ENCODE measurements at regions not wholly inside any gene's neighbourhood (a gene's known extent, or its start where the extent isn't known, plus 50 kb on each side); places are given as distances from the start of the nearest gene placed in this dataset.

- DNase-seq (ENCODE audit: low read depth) = no peak
- no peak overlapping the region for H3K4me3 ChIP-seq (ENCODE audit: control insufficient read depth, low read depth, low read length)
- TF ChIP-seq, protein P1, sequence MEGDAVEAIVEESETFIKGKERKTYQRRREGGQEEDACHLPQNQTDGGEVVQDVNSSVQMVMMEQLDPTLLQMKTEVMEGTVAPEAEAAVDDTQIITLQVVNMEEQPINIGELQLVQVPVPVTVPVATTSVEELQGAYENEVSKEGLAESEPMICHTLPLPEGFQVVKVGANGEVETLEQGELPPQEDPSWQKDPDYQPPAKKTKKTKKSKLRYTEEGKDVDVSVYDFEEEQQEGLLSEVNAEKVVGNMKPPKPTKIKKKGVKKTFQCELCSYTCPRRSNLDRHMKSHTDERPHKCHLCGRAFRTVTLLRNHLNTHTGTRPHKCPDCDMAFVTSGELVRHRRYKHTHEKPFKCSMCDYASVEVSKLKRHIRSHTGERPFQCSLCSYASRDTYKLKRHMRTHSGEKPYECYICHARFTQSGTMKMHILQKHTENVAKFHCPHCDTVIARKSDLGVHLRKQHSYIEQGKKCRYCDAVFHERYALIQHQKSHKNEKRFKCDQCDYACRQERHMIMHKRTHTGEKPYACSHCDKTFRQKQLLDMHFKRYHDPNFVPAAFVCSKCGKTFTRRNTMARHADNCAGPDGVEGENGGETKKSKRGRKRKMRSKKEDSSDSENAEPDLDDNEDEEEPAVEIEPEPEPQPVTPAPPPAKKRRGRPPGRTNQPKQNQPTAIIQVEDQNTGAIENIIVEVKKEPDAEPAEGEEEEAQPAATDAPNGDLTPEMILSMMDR (conservative IDR thresholded peaks at IDR 0.05; ENCODE audit: control insufficient read depth, insufficient read depth, low read depth, low read length) = no peak
Measured at GRCh38 chr10:61125560-61126170, 181.7 kb upstream of the RHOBTB1 start.

GRCh38 chr10:61124756-61125530 lies 181.0 kb upstream of the RHOBTB1 start:
- H3K4me3 ChIP-seq (ENCODE audit: control insufficient read depth, low read depth, low read length) = no peak overlapping the region

GRCh38 chr10:61120805-61121204 lies 176.8 kb upstream of the RHOBTB1 start:
- DNase-seq (ENCODE audit: low read depth) = no peak
- TF ChIP-seq, protein P1 (conservative IDR thresholded peaks at IDR 0.05; ENCODE audit: control insufficient read depth, insufficient read depth, low read depth, low read length) = no peak
- H3K4me3 ChIP-seq (ENCODE audit: control insufficient read depth, low read depth, low read length) = no peak overlapping the region

More at GRCh38 chr10:61124756-61125530, 181.0 kb upstream of the RHOBTB1 start:
- no peak for DNase-seq (ENCODE audit: low read depth)
- TF ChIP-seq, protein P1 (conservative IDR thresholded peaks at IDR 0.05; ENCODE audit: control insufficient read depth, insufficient read depth, low read depth, low read length) = no peak

DNA sequence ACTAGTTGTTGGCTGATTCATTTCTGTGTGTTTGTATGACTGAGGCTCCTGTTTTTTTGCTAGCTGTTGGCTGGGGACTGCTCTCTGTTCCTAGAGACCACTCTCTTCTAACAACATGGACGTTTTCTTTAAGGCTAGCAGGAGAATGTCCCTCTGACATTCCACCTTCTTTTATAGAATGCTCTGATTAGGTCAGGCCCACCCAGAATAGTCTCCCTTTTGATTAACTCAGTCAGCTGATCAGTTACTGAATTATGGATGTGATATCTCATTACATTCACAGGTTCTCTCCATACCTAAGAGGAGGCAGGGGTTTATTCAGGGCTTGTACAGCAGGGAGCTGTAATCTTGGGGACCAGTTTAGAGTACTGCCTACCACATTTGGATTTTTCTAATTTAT lies 175.6 kb upstream of the RHOBTB1 start:
- TF ChIP-seq, protein P1 (conservative IDR thresholded peaks at IDR 0.05; ENCODE audit: control insufficient read depth, insufficient read depth, low read depth, low read length) = no peak
- DNase-seq (ENCODE audit: low read depth) = no peak
- no peak overlapping the region for H3K4me3 ChIP-seq (ENCODE audit: control insufficient read depth, low read depth, low read length)

- no peak overlapping the region for H3K4me3 ChIP-seq (ENCODE audit: control insufficient read depth, low read depth, low read length)
- TF ChIP-seq, protein P1 (conservative IDR thresholded peaks at IDR 0.05; ENCODE audit: control insufficient read depth, insufficient read depth, low read depth, low read length) = no peak
- no peak for DNase-seq (ENCODE audit: low read depth)
Measured at GRCh38 chr10:61115897-61116296, 171.9 kb upstream of the RHOBTB1 start.

- TF ChIP-seq, protein P1 (conservative IDR thresholded peaks at IDR 0.05; ENCODE audit: control insufficient read depth, insufficient read depth, low read depth, low read length) = no peak
- DNase-seq (ENCODE audit: low read depth) = no peak
- H3K4me3 ChIP-seq (ENCODE audit: control insufficient read depth, low read depth, low read length) = no peak overlapping the region
Measured at GRCh38 chr10:61112771-61113170, 168.8 kb upstream of the RHOBTB1 start.

Data from fibroblast of mammary gland (primary cell).